Erythroblast (primary cell): ENCODE measurements at regions not wholly inside any gene's neighbourhood (a gene's known extent, or its start where the extent isn't known, plus 50 kb on each side); places are given as distances from the start of the nearest gene placed in this dataset.

Experiments used
- GATA1 ChIP-seq: IDR thresholded peaks from 2 replicates; pipeline ENCODE4 v1.6.1; 2011; ENCODE audit warnings: low read depth, mild to moderate bottlenecking, control low read depth, low read length, moderate library complexity
- POLR2A ChIP-seq: IDR thresholded peaks from 2 replicates; pipeline ENCODE4 v1.6.1; 2011; ENCODE audit warnings: mild to moderate bottlenecking, low read length

DNA sequence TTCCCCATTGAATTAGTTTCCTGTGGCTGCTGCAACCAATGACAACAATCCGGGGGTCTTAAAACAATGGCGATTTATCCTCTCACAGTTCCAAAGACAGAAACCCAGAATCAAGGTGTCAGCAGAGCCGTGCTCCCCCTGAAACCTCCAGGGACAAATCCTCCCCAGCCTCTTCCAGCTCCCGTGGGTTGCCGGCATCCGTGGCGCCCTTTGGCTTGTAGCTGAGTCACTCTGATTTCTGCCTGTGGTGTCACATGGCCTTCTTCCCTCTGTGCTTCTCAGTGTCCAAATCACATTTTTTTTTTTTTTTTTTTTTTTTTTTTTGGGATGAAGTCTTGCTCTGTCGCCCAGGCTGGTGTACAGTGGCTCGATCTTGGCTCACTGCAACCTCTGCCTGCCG, 64.5 kb upstream of the STX18 start:
- TF ChIP-seq POLR2A (no peak), GATA1 (no peak)
